Stomach (tissue), 8 donors: ENCODE measurements at regions not wholly inside any gene's neighbourhood (a gene's known extent, or its start where the extent isn't known, plus 50 kb on each side); places are given as distances from the start of the nearest gene placed in this dataset.

ENCODE experiments used
- DNase-seq, 2 donors: peaks; one replicate each; pipeline versions ENCODE4 v3.0.0 to v3.0.0-alpha.2; 2013 to 2019
- H3K27ac ChIP-seq, 5 donors: fragments of 200-600 bp in 4 of 5; sonication (generic) in 4 of 5; one replicate each; pipeline ENCODE4 v1.5.1; 2013 to 2019; ENCODE audit warnings: mild to moderate bottlenecking in 1 of 5, moderate library complexity in 1 of 5
- H3K27me3 ChIP-seq, 3 donors: fragments of 200-600 bp; sonication (generic); one replicate each; pipeline ENCODE4 v1.5.1; 2017 to 2019; ENCODE audit warnings: mixed run types in 1 of 3
- H3K36me3 ChIP-seq, 4 donors: fragments of 200-600 bp; sonication (generic); 1 replicate in 3 of 4; 2 replicates in 1 of 4; pipeline ENCODE4 v1.5.1; 2016 to 2019
- H3K4me1 ChIP-seq, 4 donors: fragments of 200-600 bp; sonication (generic); one replicate each; pipeline ENCODE4 v1.5.1; 2016 to 2019
- H3K4me3 ChIP-seq, 4 donors: fragments of 200-600 bp; sonication (generic) in 3 of 4; one replicate each; pipeline ENCODE4 v1.5.1; 2016 to 2019; ENCODE audit warnings: mild to moderate bottlenecking in 1 of 4
- H3K9me3 ChIP-seq, 4 donors: fragments of 200-600 bp; sonication (generic); one replicate each; pipeline ENCODE4 v1.5.1; 2016 to 2019
- CTCF ChIP-seq, 7 experiments: fragments of 450-650 bp in 4 of 7; fragments of 200-600 bp in 3 of 7; sonication (generic) in 3 of 7; IDR thresholded peaks; one replicate each; pipeline ENCODE4 v1.5.1; 2016 to 2019; ENCODE audit warnings: antibody characterized with exemption in 7 of 7, control low read depth in 2 of 7, mild to moderate bottlenecking in 1 of 7
- EP300 ChIP-seq: sonication (generic); formaldehyde crosslinking; IDR thresholded peaks from one replicate; pipeline ENCODE4 v1.6.1; 2017; ENCODE audit warnings: antibody characterized with exemption
- POLR2A ChIP-seq, 4 donors: fragments of 450-650 bp; IDR thresholded peaks; one replicate each; pipeline ENCODE4 v1.6.1; 2016; ENCODE audit warnings: antibody characterized with exemption in 4 of 4, control low read depth in 2 of 4, mild to moderate bottlenecking in 1 of 4, moderate library complexity in 1 of 4
- POLR2AphosphoS5 ChIP-seq, 3 donors: sonication (generic); formaldehyde crosslinking; IDR thresholded peaks; one replicate each; pipeline ENCODE4 v1.6.1; 2016; ENCODE audit warnings: antibody characterized with exemption in 3 of 3
- WGBS, 5 donors: extraction: QIAGEN DNeasy Blood & Tissue Kit in 3 of 5; methylation state at CpG; one replicate each; pipeline versions ENCODE4 v1.1.5 to v1.1.7; 2013 to 2018; 5-methylcytosine and 5-hydroxymethylcytosine counted together
- intact Hi-C: fragments of 100-400 bp; cut with DNase I; formaldehyde crosslinking; loops from one replicate; pipeline ENCODE4 v1.15.1; 2023; ENCODE audit warnings: low total_unique reads
- donor health status: healthy with polysubstance abuse.
- donor health status: Bipolar disorder and iron deficiency.
- donor health status: healthy.

- no peaks in the 10 kb centered on the region for H3K36me3 ChIP-seq
- 72 to 94% (median 91%) methylated on average over 1 of the region's 1 CpG for WGBS, 5 donors
- DNase-seq = no peak
- TF ChIP-seq POLR2AphosphoS5 (IDR thresholded peaks at IDR 0.05) (no peak), POLR2A (IDR thresholded peaks at IDR 0.05) (no peak), EP300 (no peak)
- peaks cover 0 to 10% (median 3%) of the 10 kb centered on the region in 4 donors for H3K9me3 ChIP-seq
- no peak overlapping the region for H3K27ac ChIP-seq
- intact Hi-C loops = no loop called here
- H3K4me1 ChIP-seq = no peaks in the 10 kb centered on the region
- H3K27me3 ChIP-seq = no peaks in the 10 kb centered on the region
- no peak overlapping the region for H3K4me3 ChIP-seq
Measured at GRCh38 chr5:26663500-26663899, 374.9 kb downstream of the CDH9 start.

GRCh38 chr5:26662806-26663360 lies 375.5 kb downstream of the CDH9 start:
- 70 to 94% (median 90%) methylated on average over 2 of the region's 2 CpGs for WGBS, 5 donors

GRCh38 chr5:26660116-26660515 lies 378.3 kb downstream of the CDH9 start:
- TF ChIP-seq CTCF (IDR thresholded peaks at IDR 0.05) (no peak), POLR2A (IDR thresholded peaks at IDR 0.05) (no peak), EP300 (no peak), POLR2AphosphoS5 (IDR thresholded peaks at IDR 0.05) (no peak)
- Histone ChIP-seq H3K4me3 (no peak overlapping the region), H3K27ac (no peak overlapping the region), H3K4me1 (no peaks in the 10 kb centered on the region), H3K27me3 (no peaks in the 10 kb centered on the region), H3K36me3 (no peaks in the 10 kb centered on the region), H3K9me3 (peaks cover 0 to 22% (median 11%) of the 10 kb centered on the region in 4 donors)
- no peak for DNase-seq
- intact Hi-C loops = no loop called here
- 86 to 92% (median 88%) methylated on average over 12 of the region's 12 CpGs for WGBS, 5 donors

More at GRCh38 chr5:26662806-26663360, 375.5 kb downstream of the CDH9 start:
- H3K27me3 ChIP-seq = no peaks in the 10 kb centered on the region
- H3K4me1 ChIP-seq = no peaks in the 10 kb centered on the region
- no peak overlapping the region for H3K4me3 ChIP-seq
- TF ChIP-seq CTCF (IDR thresholded peaks at IDR 0.05) = no peak
- TF ChIP-seq EP300 = no peak
- no peak for TF ChIP-seq POLR2AphosphoS5 (IDR thresholded peaks at IDR 0.05)
- no peak for TF ChIP-seq POLR2A (IDR thresholded peaks at IDR 0.05)
- DNase-seq = no peak
- peaks cover 0 to 10% (median 3%) of the 10 kb centered on the region in 4 donors for H3K9me3 ChIP-seq
- intact Hi-C loops = no loop called here
- no peak overlapping the region for H3K27ac ChIP-seq
- no peaks in the 10 kb centered on the region for H3K36me3 ChIP-seq

- H3K27me3 ChIP-seq = no peaks in the 10 kb centered on the region
- H3K4me1 ChIP-seq = no peaks in the 10 kb centered on the region
- intact Hi-C loops = no loop called here
- no peaks in the 10 kb centered on the region for H3K36me3 ChIP-seq
- H3K9me3 ChIP-seq = peaks cover 0 to 14% (median 2%) of the 10 kb centered on the region in 4 donors
- 45 to 70% (median 57%) methylated on average over 3 of the region's 3 CpGs for WGBS, 5 donors
- no peak for DNase-seq
- TF ChIP-seq POLR2AphosphoS5 (IDR thresholded peaks at IDR 0.05) (no peak), EP300 (no peak), CTCF (IDR thresholded peaks at IDR 0.05) (no peak), POLR2A (IDR thresholded peaks at IDR 0.05) (no peak)
- H3K4me3 ChIP-seq = no peak overlapping the region
- H3K27ac ChIP-seq = no peak overlapping the region
Measured at GRCh38 chr5:26649000-26649399, 389.4 kb downstream of the CDH9 start.

- WGBS, 5 donors = 63 to 87% (median 76%) methylated on average over 2 of the region's 2 CpGs
- DNase-seq = no peak
- H3K27me3 ChIP-seq = no peaks in the 10 kb centered on the region
- no peaks in the 10 kb centered on the region for H3K36me3 ChIP-seq
- TF ChIP-seq EP300 (no peak), CTCF (IDR thresholded peaks at IDR 0.05) (no peak), POLR2AphosphoS5 (IDR thresholded peaks at IDR 0.05) (no peak), POLR2A (IDR thresholded peaks at IDR 0.05) (no peak)
- H3K4me3 ChIP-seq = no peak overlapping the region
- intact Hi-C loops = no loop called here
- H3K27ac ChIP-seq = no peak overlapping the region
- no peaks in the 10 kb centered on the region for H3K4me1 ChIP-seq
- H3K9me3 ChIP-seq = peaks cover 0 to 7% (median 2%) of the 10 kb centered on the region in 4 donors
Measured at GRCh38 chr5:26647781-26648180, 390.6 kb downstream of the CDH9 start.
